NT2/D1 (cell line): ENCODE measurements at regions not wholly inside any gene's neighbourhood (a gene's known extent, or its start where the extent isn't known, plus 50 kb on each side); places are given as distances from the start of the nearest gene placed in this dataset.
"Not testable (repeated sequence)": the region's sequence is repeated elsewhere in the genome, so short reads cannot be mapped to it uniquely, and the experiment has no call there.

Experiments used
- SUZ12 ChIP-seq: IDR thresholded peaks from 2 replicates; pipeline ENCODE4 v1.6.1; 2011; ENCODE audit not compliant: insufficient read length, insufficient read depth; ENCODE audit errors: extremely low read depth
- YY1 ChIP-seq: IDR thresholded peaks from 2 replicates; pipeline ENCODE4 v1.6.1; 2011; ENCODE audit not compliant: insufficient read length, insufficient read depth
- ZNF274 ChIP-seq: IDR thresholded peaks from 2 replicates; pipeline ENCODE4 v1.6.1; 2011; ENCODE audit warnings: mild to moderate bottlenecking, low read depth, low read length

DNA sequence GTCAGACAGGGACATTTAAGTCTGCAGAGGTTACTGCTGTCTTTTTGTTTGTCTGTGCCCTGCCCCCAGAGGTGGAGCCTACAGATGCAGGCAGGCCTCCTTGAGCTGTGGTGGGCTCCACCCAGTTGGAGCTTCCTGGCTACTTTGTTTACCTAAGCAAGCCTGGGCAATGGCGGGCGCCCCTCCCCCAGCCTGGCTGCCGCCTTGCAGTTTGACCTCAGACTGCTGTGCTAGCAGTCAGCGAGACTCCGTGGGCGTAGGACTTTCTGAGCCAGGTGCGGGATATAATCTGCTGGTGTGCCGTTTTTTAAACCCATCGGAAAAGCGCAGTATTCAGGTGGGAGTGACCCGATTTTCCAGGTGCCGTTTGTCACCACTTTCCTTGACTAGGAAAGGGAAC is 690.4 kb upstream of the CNTN5 start:
- TF ChIP-seq ZNF274, YY1, SUZ12: not testable (repeated sequence)
